ENCODE measurements at regions not wholly inside any gene's neighbourhood (a gene's known extent, or its start where the extent isn't known, plus 50 kb on each side); places are given as distances from the start of the nearest gene placed in this dataset.
"Not testable (repeated sequence)": the region's sequence is repeated elsewhere in the genome, so short reads cannot be mapped to it uniquely, and the experiment has no call there.

GRCh38 chr4:173475751-173476150 is 54.3 kb downstream of the HAND2 start:
- no peak for DNase-seq

DNA sequence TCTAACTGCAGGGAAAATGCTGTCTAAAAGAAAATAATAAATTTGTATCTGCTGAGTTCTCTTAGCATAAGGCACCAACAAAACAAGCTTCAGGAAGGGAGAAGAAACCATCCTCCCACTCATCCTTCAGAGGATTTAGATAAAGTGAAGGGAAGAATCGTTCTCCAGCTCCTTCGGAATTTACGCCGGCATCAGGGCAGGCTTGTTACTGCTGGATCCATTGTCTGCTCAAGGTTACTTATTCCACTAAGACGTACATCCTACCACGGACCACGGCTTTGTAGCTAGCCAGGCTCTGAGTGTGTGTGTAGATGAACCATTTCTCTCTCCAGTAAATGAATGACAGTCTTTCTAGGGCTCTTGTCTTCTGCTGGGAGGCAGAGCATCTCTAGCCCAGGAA is 60.4 kb downstream of the HAND2 start:
- DNase-seq = no peak

DNA sequence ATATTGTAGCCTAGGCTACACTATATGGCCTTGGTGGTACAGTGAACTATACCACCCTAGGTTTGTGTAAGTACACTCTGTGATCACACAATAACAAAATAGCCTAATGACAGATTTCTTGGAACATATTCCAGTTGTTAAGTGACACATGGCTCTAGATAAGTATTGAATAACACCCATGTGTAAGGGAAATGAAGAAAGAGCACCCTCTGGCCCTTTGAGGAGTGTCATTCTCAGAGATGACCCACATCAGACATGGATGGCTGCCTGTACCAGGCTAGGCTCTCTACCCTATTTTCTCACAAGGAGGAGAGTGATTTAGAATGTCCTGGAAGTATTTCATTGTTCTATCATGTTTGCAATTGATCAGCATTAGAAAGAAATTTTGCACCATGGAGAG is 61.7 kb downstream of the HAND2 start:
- no peak for DNase-seq

DNA sequence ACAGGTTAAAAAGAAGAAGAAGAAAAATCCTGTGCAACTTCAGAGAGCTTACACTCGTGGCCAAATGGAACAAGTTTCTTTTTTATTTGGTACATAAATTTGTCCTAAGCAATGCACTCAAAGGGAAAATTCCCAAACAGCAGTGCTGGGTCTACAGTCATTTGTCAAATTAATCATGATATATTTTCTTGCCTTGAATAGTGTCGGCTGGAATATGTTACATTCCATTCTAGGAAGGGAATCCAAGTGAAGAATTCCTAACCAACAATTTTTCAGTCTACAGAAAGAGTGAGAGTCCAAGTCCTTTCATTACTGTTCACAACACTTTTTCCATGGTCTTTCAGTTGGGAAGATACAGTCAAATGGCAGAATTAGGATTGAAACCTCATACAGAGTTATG is 63.9 kb downstream of the HAND2 start:
- peak; percentile 51 for DNase-seq

GRCh38 chr4:173464481-173464880 is 65.5 kb downstream of the HAND2 start:
- DNase-seq = no peak

DNA sequence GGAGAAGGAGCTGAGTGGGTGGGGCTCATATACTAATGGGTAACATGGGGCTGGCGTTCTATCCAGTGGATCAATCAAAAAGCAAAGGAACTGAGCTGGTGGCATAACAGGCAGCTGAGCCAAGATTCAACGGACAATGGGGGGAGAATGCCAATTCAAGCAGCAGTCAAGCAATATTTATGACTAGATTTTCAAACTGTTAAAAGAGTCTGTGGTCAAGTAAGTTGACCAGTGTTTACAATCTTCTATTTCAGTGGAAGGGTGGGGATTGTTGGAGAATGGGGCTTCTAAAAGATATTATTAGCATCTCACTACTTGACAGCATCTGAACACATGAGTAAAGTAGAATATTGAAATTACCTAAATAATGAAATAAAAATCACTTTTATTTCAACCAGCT is 64.9 kb upstream of the SCRG1 start:
- DNase-seq = no peak

DNA sequence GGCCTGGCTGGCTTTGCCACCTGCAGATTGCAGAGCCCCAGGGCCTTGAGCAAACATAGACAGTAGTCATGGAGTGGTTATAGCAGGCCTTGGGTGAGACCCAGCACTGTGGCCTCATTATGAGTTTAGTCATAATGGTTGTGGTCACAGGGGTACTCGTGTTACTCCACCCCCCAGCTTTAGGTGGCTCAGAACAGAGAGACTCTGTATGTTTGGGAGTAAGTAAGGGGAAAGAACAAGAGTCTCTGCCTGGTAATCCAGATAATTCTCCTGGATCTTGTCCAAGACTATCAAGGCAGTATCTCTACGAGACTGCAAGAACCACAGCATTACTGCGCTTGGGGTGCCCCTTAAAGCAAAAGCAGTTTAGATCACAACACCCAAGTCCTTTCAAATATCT is 62.3 kb upstream of the SCRG1 start:
- no peak for DNase-seq

- no peak for DNase-seq
Observed at GRCh38 chr4:173459857-173460256, 60.9 kb upstream of the SCRG1 start.

- DNase-seq = no peak
Observed at GRCh38 chr4:173457893-173458292, 59.0 kb upstream of the SCRG1 start.

DNA sequence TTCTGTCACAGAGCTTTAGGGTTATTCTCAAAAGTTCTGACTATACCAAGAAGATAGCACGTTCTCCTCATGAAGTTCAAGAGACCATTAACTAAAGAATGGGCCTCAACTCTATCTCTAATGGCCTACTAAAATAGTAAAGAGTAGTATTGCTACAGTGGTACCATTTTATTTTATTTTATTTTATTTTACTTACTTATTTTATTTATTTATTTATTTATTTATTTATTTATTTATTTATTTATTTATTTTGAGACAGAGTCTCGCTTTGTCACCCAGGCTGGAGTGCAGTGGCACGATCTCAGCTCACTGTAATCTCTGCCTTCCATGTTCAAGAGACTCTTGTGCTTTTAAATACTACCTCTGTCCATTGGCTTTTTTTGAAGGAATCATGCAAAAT is 52.5 kb upstream of the SCRG1 start:
- DNase-seq = not testable (repeated sequence)

DNA sequence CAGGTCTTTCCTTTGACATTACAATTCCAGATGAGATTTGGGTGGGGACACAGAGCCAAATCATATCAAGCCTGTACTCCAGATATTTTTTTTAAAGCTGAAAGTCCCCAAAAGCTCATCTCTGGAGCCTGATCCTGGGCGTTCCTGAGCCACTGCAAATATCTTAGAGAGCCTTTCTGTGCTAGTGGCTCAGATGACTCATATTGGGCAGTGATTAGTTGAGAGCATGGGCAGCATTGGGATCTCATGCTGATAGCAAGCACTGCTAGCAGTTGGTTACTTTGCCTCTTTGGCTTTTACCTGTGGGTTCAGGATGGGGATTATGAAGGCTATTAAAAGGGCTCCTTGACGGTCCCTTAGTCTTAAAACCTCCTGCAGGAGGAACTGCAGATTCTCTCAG is 51.4 kb upstream of the SCRG1 start:
- no peak for DNase-seq

GRCh38 chr4:173449380-173449717 is 50.4 kb upstream of the SCRG1 start:
- DNase-seq = no peak

- peak; percentile 54 for DNase-seq
Observed at GRCh38 chr4:173448608-173449379, 49.9 kb upstream of the SCRG1 start.

All from fibroblast of skin of scalp (primary cell).